Hepatocyte (in vitro differentiated cells): ENCODE measurements at regions not wholly inside any gene's neighbourhood (a gene's known extent, or its start where the extent isn't known, plus 50 kb on each side); places are given as distances from the start of the nearest gene placed in this dataset.

ENCODE experiments used
- CTCF ChIP-seq: fragments of 200-600 bp; sonication (generic); IDR thresholded peaks from 2 replicates; pipeline ENCODE4 v1.5.1; 2016; ENCODE audit warnings: antibody characterized with exemption, mild to moderate bottlenecking; ENCODE audit not compliant: poor library complexity
- EZH2 ChIP-seq: fragments of 200-600 bp; sonication (generic); IDR thresholded peaks from 2 replicates; pipeline ENCODE4 v1.6.1; 2016; ENCODE audit warnings: antibody characterized with exemption, mild to moderate bottlenecking, borderline replicate concordance

GRCh38 chr11:98194611-98195010, 826.1 kb upstream of the CNTN5 start:
- no peak for TF ChIP-seq EZH2
- no peak for TF ChIP-seq CTCF
